ENCODE measurements at regions not wholly inside any gene's neighbourhood (a gene's known extent, or its start where the extent isn't known, plus 50 kb on each side); places are given as distances from the start of the nearest gene placed in this dataset.

DNA sequence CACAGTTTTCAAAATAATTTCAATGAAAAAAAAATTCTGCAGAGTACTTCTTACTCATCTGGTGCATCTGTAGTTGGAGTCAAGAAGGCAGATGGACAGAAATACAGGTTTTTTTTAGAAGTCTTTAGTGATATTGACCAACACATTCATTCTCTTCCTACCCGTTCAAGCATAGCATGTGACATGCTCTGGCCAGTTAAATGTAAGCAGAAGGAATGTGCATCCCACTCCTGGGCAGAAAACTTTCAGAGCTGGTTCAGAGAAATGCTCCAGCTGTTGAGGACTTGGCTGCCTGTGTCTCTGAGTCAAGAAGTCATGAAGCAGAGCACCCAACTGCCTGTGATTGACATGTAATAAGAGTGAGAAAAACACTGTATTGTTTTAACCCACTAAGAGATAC, 665.3 kb upstream of the IGFBP3 start:
- TF ChIP-seq, protein P1, sequence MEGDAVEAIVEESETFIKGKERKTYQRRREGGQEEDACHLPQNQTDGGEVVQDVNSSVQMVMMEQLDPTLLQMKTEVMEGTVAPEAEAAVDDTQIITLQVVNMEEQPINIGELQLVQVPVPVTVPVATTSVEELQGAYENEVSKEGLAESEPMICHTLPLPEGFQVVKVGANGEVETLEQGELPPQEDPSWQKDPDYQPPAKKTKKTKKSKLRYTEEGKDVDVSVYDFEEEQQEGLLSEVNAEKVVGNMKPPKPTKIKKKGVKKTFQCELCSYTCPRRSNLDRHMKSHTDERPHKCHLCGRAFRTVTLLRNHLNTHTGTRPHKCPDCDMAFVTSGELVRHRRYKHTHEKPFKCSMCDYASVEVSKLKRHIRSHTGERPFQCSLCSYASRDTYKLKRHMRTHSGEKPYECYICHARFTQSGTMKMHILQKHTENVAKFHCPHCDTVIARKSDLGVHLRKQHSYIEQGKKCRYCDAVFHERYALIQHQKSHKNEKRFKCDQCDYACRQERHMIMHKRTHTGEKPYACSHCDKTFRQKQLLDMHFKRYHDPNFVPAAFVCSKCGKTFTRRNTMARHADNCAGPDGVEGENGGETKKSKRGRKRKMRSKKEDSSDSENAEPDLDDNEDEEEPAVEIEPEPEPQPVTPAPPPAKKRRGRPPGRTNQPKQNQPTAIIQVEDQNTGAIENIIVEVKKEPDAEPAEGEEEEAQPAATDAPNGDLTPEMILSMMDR (conservative IDR thresholded peaks at IDR 0.05; ENCODE audit: low read depth) = no peak
- ChIA-PET CTCF (no interaction called here), POLR2A (ENCODE audit: low non-redundant PET) (no interaction called here)
- no peak overlapping the region for H3K27ac ChIP-seq
- no peak for DNase-seq (ENCODE audit: low spot score)

GRCh38 chr7:46583656-46584055, 662.6 kb upstream of the IGFBP3 start:
- ChIA-PET CTCF (no interaction called here), POLR2A (ENCODE audit: low non-redundant PET) (no interaction called here)
- no peak for DNase-seq (ENCODE audit: low spot score)
- no peak overlapping the region for H3K27ac ChIP-seq
- TF ChIP-seq, protein P1 (conservative IDR thresholded peaks at IDR 0.05; ENCODE audit: low read depth) = no peak

DNA sequence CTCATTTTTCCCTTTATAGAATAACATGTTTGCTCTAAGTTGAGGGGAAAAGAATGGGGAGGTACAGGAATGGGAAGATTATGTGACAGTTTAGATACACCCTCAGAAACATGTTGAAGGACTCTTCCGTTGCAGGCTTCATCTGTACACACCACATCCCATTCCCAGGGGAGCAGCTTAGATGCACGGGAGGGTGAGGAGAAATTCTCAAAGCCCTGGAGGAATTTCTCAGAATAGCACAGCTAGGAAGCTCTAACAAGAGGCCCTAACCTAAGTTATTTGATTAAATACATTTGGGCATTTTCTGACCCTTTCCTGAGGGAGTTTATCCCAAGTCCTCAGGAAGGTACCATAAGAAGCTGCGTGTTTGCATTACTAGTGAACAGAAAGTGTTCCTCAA, 660.2 kb upstream of the IGFBP3 start:
- H3K27ac ChIP-seq = no peak overlapping the region
- no peak for DNase-seq (ENCODE audit: low spot score)
- POLR2A ChIA-PET (ENCODE audit: low non-redundant PET) = no interaction called here
- TF ChIP-seq, protein P1 (conservative IDR thresholded peaks at IDR 0.05; ENCODE audit: low read depth) = no peak
- CTCF ChIA-PET = no interaction called here

DNA sequence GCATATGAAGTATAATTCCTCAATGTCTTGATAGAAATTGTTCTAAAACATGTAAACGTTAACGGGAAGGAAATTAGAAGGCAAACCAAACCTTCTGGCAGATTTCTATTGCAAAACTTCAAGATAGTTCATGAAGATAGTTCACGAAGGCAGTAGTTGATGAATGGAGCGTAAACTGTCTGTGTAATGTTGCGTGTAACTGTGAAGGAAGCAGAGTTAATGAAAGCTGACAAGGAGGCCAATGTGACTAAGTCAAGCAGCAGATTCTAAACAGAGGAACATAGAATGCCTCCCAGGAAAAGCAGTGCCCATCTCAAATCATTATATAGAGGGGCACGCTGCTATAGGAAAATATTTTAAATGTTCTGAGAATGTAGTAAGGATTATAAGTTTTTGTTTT, 659.7 kb upstream of the IGFBP3 start:
- no peak overlapping the region for H3K27ac ChIP-seq
- ChIA-PET POLR2A (ENCODE audit: low non-redundant PET) (no interaction called here), CTCF (no interaction called here)
- no peak for DNase-seq (ENCODE audit: low spot score)
- TF ChIP-seq, protein P1 (conservative IDR thresholded peaks at IDR 0.05; ENCODE audit: low read depth) = no peak

GRCh38 chr7:46577394-46577793, 656.3 kb upstream of the IGFBP3 start:
- no peak overlapping the region for H3K27ac ChIP-seq
- ChIA-PET POLR2A (ENCODE audit: low non-redundant PET) (no interaction called here), CTCF (no interaction called here)
- no peak for DNase-seq (ENCODE audit: low spot score)
- TF ChIP-seq, protein P1 (conservative IDR thresholded peaks at IDR 0.05; ENCODE audit: low read depth) = no peak

- DNase-seq (ENCODE audit: low spot score) = no peak
- CTCF ChIA-PET = no interaction called here
- POLR2A ChIA-PET (ENCODE audit: low non-redundant PET) = no interaction called here
- TF ChIP-seq, protein P1 (conservative IDR thresholded peaks at IDR 0.05; ENCODE audit: low read depth) = no peak
- H3K27ac ChIP-seq = no peak overlapping the region
Measured at GRCh38 chr7:46576950-46577349, 655.9 kb upstream of the IGFBP3 start.

- DNase-seq (ENCODE audit: low spot score) = no peak
- no peak overlapping the region for H3K27ac ChIP-seq
- ChIA-PET CTCF (interaction anchor here (0.7 kb wide), 1 partner anchor 658 kb away, joined by 3 read pairs; no protein-coding TSS in a partner anchor), POLR2A (ENCODE audit: low non-redundant PET) (no interaction called here)
- TF ChIP-seq, protein P1 (conservative IDR thresholded peaks at IDR 0.05; ENCODE audit: low read depth) = no peak
Measured at GRCh38 chr7:46572691-46573090, 651.6 kb upstream of the IGFBP3 start.

All from RWPE1 (cell line).